Neutrophil (primary cell): ENCODE measurements at regions not wholly inside any gene's neighbourhood (a gene's known extent, or its start where the extent isn't known, plus 50 kb on each side); places are given as distances from the start of the nearest gene placed in this dataset.

Experiments used
- H3K27ac ChIP-seq: fragments of 200-600 bp; sonication (generic); 2 replicates; pipeline ENCODE4 v1.5.1; 2016; ENCODE audit warnings: mild to moderate bottlenecking, moderate library complexity
- H3K27me3 ChIP-seq: fragments of 200-600 bp; sonication (generic); 2 replicates; pipeline ENCODE4 v1.6.0; 2016; ENCODE audit warnings: mild to moderate bottlenecking
- H3K36me3 ChIP-seq: fragments of 200-600 bp; sonication (generic); 2 replicates; pipeline ENCODE4 v1.5.1; 2017
- H3K4me1 ChIP-seq, 2 experiments: fragments of 200-600 bp in 1 of 2; sonication (generic) in 1 of 2; 1 replicate in 1 of 2; 2 replicates in 1 of 2; pipeline versions ENCODE4 v1.5.1 to v1.6.1; 2013 to 2016; ENCODE audit warnings: low read depth in 1 of 2, low read length in 1 of 2, mild to moderate bottlenecking in 1 of 2, moderate library complexity in 1 of 2; ENCODE audit not compliant: control insufficient read depth in 1 of 2, insufficient read depth in 1 of 2
- H3K4me3 ChIP-seq, 2 experiments: fragments of 200-600 bp in 1 of 2; sonication (generic) in 1 of 2; 1 replicate in 1 of 2; 2 replicates in 1 of 2; pipeline ENCODE4 v1.5.1; 2013 to 2016; ENCODE audit warnings: low read depth in 1 of 2, low read length in 1 of 2, mild to moderate bottlenecking in 1 of 2, moderate library complexity in 1 of 2
- H3K9me3 ChIP-seq: fragments of 200-600 bp; sonication (generic); 2 replicates; pipeline ENCODE4 v1.5.1; 2016
- CTCF ChIP-seq: fragments of 200-600 bp; sonication (generic); IDR thresholded peaks from 2 replicates; pipeline ENCODE4 v1.5.1; 2016; ENCODE audit warnings: antibody characterized with exemption

DNA sequence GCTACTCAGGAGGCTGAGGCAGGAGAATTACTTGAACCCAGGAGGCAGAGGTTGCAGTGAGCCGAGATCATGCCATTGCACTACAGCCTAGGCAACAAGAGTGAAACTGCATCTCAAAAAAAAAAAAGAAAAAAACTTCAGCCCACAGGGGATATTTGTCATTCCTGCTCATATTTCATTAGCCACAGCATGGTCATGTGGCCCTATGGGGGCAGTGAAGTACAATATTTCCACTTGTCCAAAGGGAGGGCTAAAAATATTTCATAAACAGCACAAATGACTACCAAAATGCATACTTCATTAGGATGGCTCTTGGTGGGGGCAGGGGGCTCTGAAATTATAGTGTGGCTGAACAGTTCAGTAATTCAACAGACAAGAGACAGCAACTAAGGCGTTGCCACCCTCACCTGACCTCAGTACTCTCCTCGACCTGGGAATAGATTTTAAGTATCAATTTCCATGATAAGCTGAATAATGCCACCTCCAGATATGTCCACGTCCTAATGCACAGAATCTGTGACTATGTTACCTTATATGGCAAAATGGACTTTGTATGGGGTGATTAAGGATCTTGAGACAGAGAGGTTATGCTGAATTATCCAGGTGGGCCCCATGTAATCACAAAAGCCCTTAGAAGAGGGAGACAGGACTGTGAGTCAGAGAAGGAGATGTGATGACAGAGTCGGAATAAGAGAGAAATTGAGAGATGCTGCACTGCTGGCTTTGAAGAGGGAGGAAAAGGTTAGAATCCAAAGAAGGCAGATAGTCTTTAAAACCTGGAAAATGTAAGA, 158.2 kb upstream of the CRIM1 start:
- TF ChIP-seq CTCF: no peak
- H3K4me1 ChIP-seq: no peaks in the 10 kb centered on the region
- no peaks in the 10 kb centered on the region for H3K36me3 ChIP-seq
- H3K27ac ChIP-seq: no peak overlapping the region
- no peaks in the 10 kb centered on the region for H3K27me3 ChIP-seq
- no peak overlapping the region for H3K4me3 ChIP-seq
- no peaks in the 10 kb centered on the region for H3K9me3 ChIP-seq

- Histone ChIP-seq H3K36me3 (no peaks in the 10 kb centered on the region), H3K27me3 (no peaks in the 10 kb centered on the region), H3K4me3 (no peak overlapping the region), H3K27ac (no peak overlapping the region), H3K9me3 (no peaks in the 10 kb centered on the region), H3K4me1 (no peaks in the 10 kb centered on the region)
- no peak for TF ChIP-seq CTCF
Measured at GRCh38 chr2:36193680-36194079, 161.9 kb upstream of the CRIM1 start.

DNA sequence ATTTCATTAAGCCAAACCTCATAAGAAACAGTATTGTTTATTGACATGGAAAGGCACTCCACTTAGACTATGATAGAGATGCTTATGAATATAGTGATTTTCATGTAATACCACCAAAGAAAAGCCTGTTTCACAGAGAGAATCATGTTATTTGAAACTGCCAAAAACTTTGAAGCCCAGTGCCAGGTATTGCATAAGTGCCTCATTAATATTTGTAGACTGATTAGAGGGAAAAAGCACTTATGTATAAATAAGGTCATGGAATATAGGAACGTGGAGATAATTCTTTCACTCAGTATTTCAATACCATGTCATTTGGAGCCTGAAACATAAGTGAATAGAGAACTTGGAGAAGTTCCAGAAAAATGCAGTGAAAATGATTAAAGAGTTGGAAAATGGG, 162.6 kb upstream of the CRIM1 start:
- H3K27ac ChIP-seq: no peak overlapping the region
- TF ChIP-seq CTCF: no peak
- H3K4me1 ChIP-seq: no peaks in the 10 kb centered on the region
- no peaks in the 10 kb centered on the region for H3K27me3 ChIP-seq
- no peaks in the 10 kb centered on the region for H3K9me3 ChIP-seq
- no peaks in the 10 kb centered on the region for H3K36me3 ChIP-seq
- no peak overlapping the region for H3K4me3 ChIP-seq

- TF ChIP-seq CTCF: no peak
- no peak overlapping the region for H3K4me3 ChIP-seq
Measured at GRCh38 chr2:36190097-36190496, 165.5 kb upstream of the CRIM1 start.

GRCh38 chr2:36185624-36186023, 170.0 kb upstream of the CRIM1 start:
- no peak overlapping the region for H3K27ac ChIP-seq
- H3K9me3 ChIP-seq: no peaks in the 10 kb centered on the region
- no peak for TF ChIP-seq CTCF
- H3K4me3 ChIP-seq: no peak overlapping the region
- no peaks in the 10 kb centered on the region for H3K36me3 ChIP-seq
- no peaks in the 10 kb centered on the region for H3K4me1 ChIP-seq
- no peaks in the 10 kb centered on the region for H3K27me3 ChIP-seq

More at GRCh38 chr2:36190097-36190496, 165.5 kb upstream of the CRIM1 start:
- no peaks in the 10 kb centered on the region for H3K27me3 ChIP-seq
- H3K4me1 ChIP-seq: no peaks in the 10 kb centered on the region
- H3K9me3 ChIP-seq: no peaks in the 10 kb centered on the region
- H3K36me3 ChIP-seq: no peaks in the 10 kb centered on the region
- H3K27ac ChIP-seq: no peak overlapping the region
